ENCODE measurements at regions not wholly inside any gene's neighbourhood (a gene's known extent, or its start where the extent isn't known, plus 50 kb on each side); places are given as distances from the start of the nearest gene placed in this dataset.
"Not testable (repeated sequence)": the region's sequence is repeated elsewhere in the genome, so short reads cannot be mapped to it uniquely, and the experiment has no call there.

- DNase-seq, result no peak
Observed at GRCh38 chr2:82391386-82391785, 2067.7 kb downstream of the SUCLG1 start.

GRCh38 chr2:82355622-82356021 is 2051.1 kb upstream of the LRRTM1 start:
- DNase-seq, result no peak

- DNase-seq, result no peak
Observed at GRCh38 chr2:82345910-82346309, 2041.4 kb upstream of the LRRTM1 start.

GRCh38 chr2:82344670-82345069 is 2040.1 kb upstream of the LRRTM1 start:
- no peak for DNase-seq

GRCh38 chr2:82342356-82342755 is 2037.8 kb upstream of the LRRTM1 start:
- no peak for DNase-seq

GRCh38 chr2:82340578-82341053 is 2036.1 kb upstream of the LRRTM1 start:
- DNase-seq, result no peak

- no peak for DNase-seq
Observed at GRCh38 chr2:82339805-82340204, 2035.3 kb upstream of the LRRTM1 start.

GRCh38 chr2:82333697-82334096 is 2029.1 kb upstream of the LRRTM1 start:
- no peak for DNase-seq

- DNase-seq, result no peak
Observed at GRCh38 chr2:82330155-82330554, 2025.6 kb upstream of the LRRTM1 start.

- not testable (repeated sequence) for DNase-seq
Observed at GRCh38 chr2:82326180-82326767, 2021.7 kb upstream of the LRRTM1 start.

GRCh38 chr2:82320296-82320695 is 2015.7 kb upstream of the LRRTM1 start:
- no peak for DNase-seq

- DNase-seq, result no peak
Observed at GRCh38 chr2:82317012-82317411, 2012.5 kb upstream of the LRRTM1 start.

- DNase-seq, result no peak
Observed at GRCh38 chr2:82316586-82316985, 2012.0 kb upstream of the LRRTM1 start.

- no peak for DNase-seq
Observed at GRCh38 chr2:82314836-82315472, 2010.4 kb upstream of the LRRTM1 start.

GRCh38 chr2:82307511-82307910 is 2003.0 kb upstream of the LRRTM1 start:
- DNase-seq, result no peak

GRCh38 chr2:82301506-82301905 is 1997.0 kb upstream of the LRRTM1 start:
- no peak for DNase-seq

- no peak for DNase-seq
Observed at GRCh38 chr2:82289446-82289845, 1984.9 kb upstream of the LRRTM1 start.

GRCh38 chr2:82283075-82283474 is 1978.5 kb upstream of the LRRTM1 start:
- no peak for DNase-seq

GRCh38 chr2:82282111-82282882 is 1977.7 kb upstream of the LRRTM1 start:
- DNase-seq, result no peak

- DNase-seq, result no peak
Observed at GRCh38 chr2:82279367-82279766, 1974.8 kb upstream of the LRRTM1 start.

- no peak for DNase-seq
Observed at GRCh38 chr2:82278416-82278815, 1973.9 kb upstream of the LRRTM1 start.

- DNase-seq, result no peak
Observed at GRCh38 chr2:82275599-82275998, 1971.0 kb upstream of the LRRTM1 start.

GRCh38 chr2:82268446-82268845 is 1963.9 kb upstream of the LRRTM1 start:
- DNase-seq, result no peak

GRCh38 chr2:82260521-82260920 is 1956.0 kb upstream of the LRRTM1 start:
- no peak for DNase-seq
